Activated CD4-positive, alpha-beta T cell treated with anti-CD3 and anti-CD28 coated beads, Interleukin-2, amount 10 ng/mL, durations not matched to agents 7 days and 5 days (primary cell): ENCODE measurements at regions not wholly inside any gene's neighbourhood (a gene's known extent, or its start where the extent isn't known, plus 50 kb on each side); places are given as distances from the start of the nearest gene placed in this dataset.

Experiments
- CTCF ChIA-PET: fragments of 350-600 bp; sonication (Branson Sonifier 250); formaldehyde crosslinking; loops from one replicate; lab custom pipeline; 2021; ENCODE audit warnings: antibody characterized with exemption; lab: Charles Lee
- POLR2A ChIA-PET: fragments of 350-600 bp; sonication (Branson Sonifier 250); formaldehyde crosslinking; loops from one replicate; lab custom pipeline; 2021; ENCODE audit warnings: antibody characterized with exemption; lab: Charles Lee
- DNase-seq: peaks from one replicate; pipeline ENCODE4 v3.0.0-alpha.2; 2020
- H3K27ac Mint-ChIP-seq: one replicate; pipeline ENCODE4 v1.8.0; 2021; ENCODE audit warnings: mild to moderate bottlenecking, moderate library complexity, mixed read lengths
- H3K27me3 Mint-ChIP-seq: one replicate; pipeline ENCODE4 v1.8.0; 2021; ENCODE audit warnings: mixed read lengths
- H3K36me3 Mint-ChIP-seq: one replicate; pipeline ENCODE4 v1.8.0; 2021; ENCODE audit warnings: low read depth, mixed read lengths
- H3K4me1 Mint-ChIP-seq: one replicate; pipeline ENCODE4 v1.8.0; 2021; ENCODE audit warnings: mixed read lengths
- H3K4me3 Mint-ChIP-seq: one replicate; pipeline ENCODE4 v1.8.0; 2021; ENCODE audit warnings: mild to moderate bottlenecking, moderate library complexity, mixed read lengths
- H3K9me3 Mint-ChIP-seq: one replicate; pipeline ENCODE4 v1.8.0; 2021; ENCODE audit warnings: mixed read lengths

- no peak overlapping the region for H3K4me3 Mint-ChIP-seq
- no peaks in the 10 kb centered on the region for H3K27me3 Mint-ChIP-seq
- no peak overlapping the region for H3K27ac Mint-ChIP-seq
- peaks cover 6% of the 10 kb centered on the region for H3K9me3 Mint-ChIP-seq
- CTCF ChIA-PET, result interaction anchor here (1.1 kb wide), 1 partner anchor 29 kb away, joined by 3 read pairs; no protein-coding TSS in a partner anchor
- POLR2A ChIA-PET, result no interaction called here
- peaks cover 1% of the 10 kb centered on the region for H3K36me3 Mint-ChIP-seq
- H3K4me1 Mint-ChIP-seq, result no peaks in the 10 kb centered on the region
- no peak for DNase-seq
These were observed 1059.7 kb upstream of the ACVR2A start for GRCh38 chr2:146785101-146785500.

- Mint-ChIP-seq H3K27ac (no peak overlapping the region), H3K36me3 (peaks cover 1% of the 10 kb centered on the region), H3K4me1 (no peaks in the 10 kb centered on the region), H3K9me3 (peaks cover 6% of the 10 kb centered on the region), H3K27me3 (no peaks in the 10 kb centered on the region), H3K4me3 (no peak overlapping the region)
- no peak for DNase-seq
- CTCF ChIA-PET, result interaction anchor here (1.1 kb wide), 1 partner anchor 28 kb away, joined by 3 read pairs; no protein-coding TSS in a partner anchor
- POLR2A ChIA-PET, result no interaction called here
These were observed 1060.2 kb upstream of the ACVR2A start for GRCh38 chr2:146784602-146785001.

- no peaks in the 10 kb centered on the region for H3K4me1 Mint-ChIP-seq
- ChIA-PET POLR2A (no interaction called here), CTCF (no interaction called here)
- H3K4me3 Mint-ChIP-seq, result no peak overlapping the region
- H3K27me3 Mint-ChIP-seq, result no peaks in the 10 kb centered on the region
- DNase-seq, result no peak
- H3K27ac Mint-ChIP-seq, result no peak overlapping the region
- H3K36me3 Mint-ChIP-seq, result no peaks in the 10 kb centered on the region
- peaks cover 3% of the 10 kb centered on the region for H3K9me3 Mint-ChIP-seq
These were observed 1067.6 kb upstream of the ACVR2A start for GRCh38 chr2:146777181-146777580.

GRCh38 chr2:146776596-146776995 is 1068.2 kb upstream of the ACVR2A start:
- CTCF ChIA-PET, result interaction anchor here (0.6 kb wide), 1 partner anchor 353 kb away, joined by 4 read pairs; no protein-coding TSS in a partner anchor
- POLR2A ChIA-PET, result no interaction called here
- Mint-ChIP-seq H3K36me3 (no peaks in the 10 kb centered on the region), H3K4me3 (no peak overlapping the region), H3K27ac (no peak overlapping the region), H3K27me3 (no peaks in the 10 kb centered on the region), H3K9me3 (no peaks in the 10 kb centered on the region), H3K4me1 (no peaks in the 10 kb centered on the region)
- DNase-seq, result no peak

GRCh38 chr2:146771531-146771930 is 1073.3 kb upstream of the ACVR2A start:
- ChIA-PET POLR2A (no interaction called here), CTCF (no interaction called here)
- no peak for DNase-seq
- no peaks in the 10 kb centered on the region for H3K4me1 Mint-ChIP-seq
- H3K27ac Mint-ChIP-seq, result no peak overlapping the region
- no peaks in the 10 kb centered on the region for H3K27me3 Mint-ChIP-seq
- H3K36me3 Mint-ChIP-seq, result no peaks in the 10 kb centered on the region
- no peak overlapping the region for H3K4me3 Mint-ChIP-seq
- no peaks in the 10 kb centered on the region for H3K9me3 Mint-ChIP-seq

- no peak overlapping the region for H3K27ac Mint-ChIP-seq
- no peak overlapping the region for H3K4me3 Mint-ChIP-seq
- CTCF ChIA-PET, result no interaction called here
These were observed 1080.5 kb upstream of the ACVR2A start for GRCh38 chr2:146764301-146764700.

GRCh38 chr2:146762786-146763185 is 1082.0 kb upstream of the ACVR2A start:
- POLR2A ChIA-PET, result no interaction called here
- Mint-ChIP-seq H3K4me3 (no peak overlapping the region), H3K9me3 (peaks cover 3% of the 10 kb centered on the region), H3K27ac (no peak overlapping the region), H3K36me3 (no peaks in the 10 kb centered on the region), H3K4me1 (no peaks in the 10 kb centered on the region), H3K27me3 (no peaks in the 10 kb centered on the region)
- no peak for DNase-seq
- CTCF ChIA-PET, result no interaction called here

More at GRCh38 chr2:146764301-146764700, 1080.5 kb upstream of the ACVR2A start:
- POLR2A ChIA-PET, result no interaction called here
- H3K36me3 Mint-ChIP-seq, result no peaks in the 10 kb centered on the region
- H3K4me1 Mint-ChIP-seq, result no peaks in the 10 kb centered on the region
- H3K9me3 Mint-ChIP-seq, result peaks cover 3% of the 10 kb centered on the region
- no peak for DNase-seq
- H3K27me3 Mint-ChIP-seq, result no peaks in the 10 kb centered on the region

GRCh38 chr2:146754606-146755005 is 1090.2 kb upstream of the ACVR2A start:
- no peak for DNase-seq
- ChIA-PET POLR2A (no interaction called here), CTCF (no interaction called here)
- no peak overlapping the region for H3K4me3 Mint-ChIP-seq
- no peaks in the 10 kb centered on the region for H3K9me3 Mint-ChIP-seq
- no peaks in the 10 kb centered on the region for H3K4me1 Mint-ChIP-seq
- no peaks in the 10 kb centered on the region for H3K27me3 Mint-ChIP-seq
- no peak overlapping the region for H3K27ac Mint-ChIP-seq
- H3K36me3 Mint-ChIP-seq, result no peaks in the 10 kb centered on the region

GRCh38 chr2:146748046-146748445 is 1096.8 kb upstream of the ACVR2A start:
- H3K4me1 Mint-ChIP-seq, result no peaks in the 10 kb centered on the region
- no peak for DNase-seq
- H3K4me3 Mint-ChIP-seq, result no peak overlapping the region
- no peaks in the 10 kb centered on the region for H3K27me3 Mint-ChIP-seq
- ChIA-PET POLR2A (no interaction called here), CTCF (no interaction called here)
- no peaks in the 10 kb centered on the region for H3K36me3 Mint-ChIP-seq
- no peak overlapping the region for H3K27ac Mint-ChIP-seq
- no peaks in the 10 kb centered on the region for H3K9me3 Mint-ChIP-seq

- Mint-ChIP-seq H3K4me1 (no peaks in the 10 kb centered on the region), H3K36me3 (no peaks in the 10 kb centered on the region), H3K27me3 (no peaks in the 10 kb centered on the region), H3K4me3 (no peak overlapping the region), H3K27ac (no peak overlapping the region), H3K9me3 (no peaks in the 10 kb centered on the region)
- ChIA-PET CTCF (interaction anchor here (0.6 kb wide), 1 partner anchor 54 kb away, joined by 3 read pairs; no protein-coding TSS in a partner anchor), POLR2A (no interaction called here)
- no peak for DNase-seq
These were observed 1103.6 kb upstream of the ACVR2A start for GRCh38 chr2:146741260-146741659.

GRCh38 chr2:146734821-146735190 is 1110.0 kb upstream of the ACVR2A start:
- H3K36me3 Mint-ChIP-seq, result no peaks in the 10 kb centered on the region
- H3K27me3 Mint-ChIP-seq, result no peaks in the 10 kb centered on the region
- DNase-seq, result no peak
- H3K27ac Mint-ChIP-seq, result no peak overlapping the region
- POLR2A ChIA-PET, result no interaction called here
- H3K9me3 Mint-ChIP-seq, result no peaks in the 10 kb centered on the region
- no peak overlapping the region for H3K4me3 Mint-ChIP-seq
- H3K4me1 Mint-ChIP-seq, result no peaks in the 10 kb centered on the region
- CTCF ChIA-PET, result no interaction called here

GRCh38 chr2:146734042-146734820 is 1110.6 kb upstream of the ACVR2A start:
- H3K36me3 Mint-ChIP-seq, result no peaks in the 10 kb centered on the region
- no peaks in the 10 kb centered on the region for H3K9me3 Mint-ChIP-seq
- no peak overlapping the region for H3K27ac Mint-ChIP-seq
- H3K27me3 Mint-ChIP-seq, result no peaks in the 10 kb centered on the region
- POLR2A ChIA-PET, result no interaction called here
- no peak overlapping the region for H3K4me3 Mint-ChIP-seq
- CTCF ChIA-PET, result no interaction called here
- no peak for DNase-seq
- H3K4me1 Mint-ChIP-seq, result no peaks in the 10 kb centered on the region

GRCh38 chr2:146730882-146731281 is 1113.9 kb upstream of the ACVR2A start:
- Mint-ChIP-seq H3K27ac (no peak overlapping the region), H3K4me3 (no peak overlapping the region), H3K9me3 (peaks cover 2% of the 10 kb centered on the region), H3K4me1 (no peaks in the 10 kb centered on the region), H3K27me3 (no peaks in the 10 kb centered on the region), H3K36me3 (no peaks in the 10 kb centered on the region)
- CTCF ChIA-PET, result no interaction called here
- POLR2A ChIA-PET, result no interaction called here
- DNase-seq, result no peak

GRCh38 chr2:146721486-146721885 is 1123.3 kb upstream of the ACVR2A start:
- Mint-ChIP-seq H3K27ac (no peak overlapping the region), H3K4me1 (no peaks in the 10 kb centered on the region), H3K27me3 (no peaks in the 10 kb centered on the region), H3K36me3 (no peaks in the 10 kb centered on the region), H3K9me3 (peaks cover 9% of the 10 kb centered on the region), H3K4me3 (no peak overlapping the region)
- ChIA-PET CTCF (no interaction called here), POLR2A (interaction anchor here (0.6 kb wide), 1 partner anchor 182 kb away, joined by 4 read pairs; no protein-coding TSS in a partner anchor)
- DNase-seq, result no peak
